ENCODE measurements at regions not wholly inside any gene's neighbourhood (a gene's known extent, or its start where the extent isn't known, plus 50 kb on each side); places are given as distances from the start of the nearest gene placed in this dataset.

- peak; percentile 85 for TF ChIP-seq CTCF (IDR thresholded peaks at IDR 0.05; ENCODE audit: low read depth, low read length, missing control alignments)
- DNase-seq (ENCODE audit: low read depth) = peak; percentile 7
- H3K4me3 ChIP-seq (ENCODE audit: low read depth, low read length) = no peak overlapping the region
Observed at GRCh38 chr5:101942321-101942882, 353.7 kb downstream of the SLCO4C1 start.

DNA sequence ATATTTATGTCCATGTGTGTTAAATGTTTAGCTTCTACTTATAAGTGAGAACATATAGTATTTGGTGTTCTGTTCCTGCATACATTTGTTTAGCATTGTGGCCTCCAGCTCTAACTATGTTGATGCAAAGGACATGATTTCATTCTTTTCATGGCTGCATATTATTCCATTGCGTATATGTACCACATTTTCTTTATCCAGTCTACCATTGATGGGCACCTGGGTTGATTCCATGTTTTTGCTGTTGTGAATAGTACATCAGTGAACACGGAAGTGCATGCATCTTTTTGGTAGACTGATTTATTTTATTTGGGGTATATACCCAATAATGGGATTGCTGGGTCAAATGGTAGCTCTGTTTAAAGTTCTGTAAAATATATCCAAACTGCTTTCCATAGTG is 359.0 kb downstream of the SLCO4C1 start:
- no peak for TF ChIP-seq CTCF (IDR thresholded peaks at IDR 0.05; ENCODE audit: low read depth, low read length, missing control alignments)
- DNase-seq (ENCODE audit: low read depth) = no peak
- no peak overlapping the region for H3K4me3 ChIP-seq (ENCODE audit: low read depth, low read length)

GRCh38 chr5:101935086-101935485 is 361.0 kb downstream of the SLCO4C1 start:
- no peak for TF ChIP-seq CTCF (IDR thresholded peaks at IDR 0.05; ENCODE audit: low read depth, low read length, missing control alignments)
- DNase-seq (ENCODE audit: low read depth) = no peak
- no peak overlapping the region for H3K4me3 ChIP-seq (ENCODE audit: low read depth, low read length)

- H3K4me3 ChIP-seq (ENCODE audit: low read depth, low read length) = no peak overlapping the region
- TF ChIP-seq CTCF (IDR thresholded peaks at IDR 0.05; ENCODE audit: low read depth, low read length, missing control alignments) = no peak
- no peak for DNase-seq (ENCODE audit: low read depth)
Observed at GRCh38 chr5:101932599-101932998, 363.5 kb downstream of the SLCO4C1 start.

- TF ChIP-seq CTCF (IDR thresholded peaks at IDR 0.05; ENCODE audit: low read depth, low read length, missing control alignments) = no peak
- DNase-seq (ENCODE audit: low read depth) = no peak
- no peak overlapping the region for H3K4me3 ChIP-seq (ENCODE audit: low read depth, low read length)
Observed at GRCh38 chr5:101929628-101930027, 366.5 kb downstream of the SLCO4C1 start.

- TF ChIP-seq CTCF (IDR thresholded peaks at IDR 0.05; ENCODE audit: low read depth, low read length, missing control alignments) = no peak
- no peak for DNase-seq (ENCODE audit: low read depth)
- H3K4me3 ChIP-seq (ENCODE audit: low read depth, low read length) = no peak overlapping the region
Observed at GRCh38 chr5:101917166-101917565, 378.9 kb downstream of the SLCO4C1 start.

DNA sequence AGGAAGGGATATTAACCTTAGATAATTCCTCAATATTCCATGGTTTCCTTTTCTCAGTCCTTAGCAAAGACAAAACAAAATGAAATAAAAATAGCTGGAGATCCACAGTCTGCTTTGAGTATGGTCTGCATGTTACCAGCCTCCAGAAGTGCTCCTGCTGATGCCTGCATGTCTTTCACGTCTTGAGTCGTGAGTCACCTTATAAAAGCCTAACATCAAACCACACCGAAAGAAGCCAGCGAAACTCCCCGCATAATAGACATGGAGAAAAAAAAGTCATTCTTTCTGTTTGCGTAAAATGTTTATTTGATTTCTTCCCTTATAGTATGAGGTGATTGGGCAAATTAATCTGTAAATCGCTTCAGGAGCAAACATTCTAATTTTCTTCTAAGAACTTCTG is 380.5 kb downstream of the SLCO4C1 start:
- no peak for TF ChIP-seq CTCF (IDR thresholded peaks at IDR 0.05; ENCODE audit: low read depth, low read length, missing control alignments)
- H3K4me3 ChIP-seq (ENCODE audit: low read depth, low read length) = no peak overlapping the region
- DNase-seq (ENCODE audit: low read depth) = no peak
